Neutrophil (primary cell): ENCODE measurements at regions not wholly inside any gene's neighbourhood (a gene's known extent, or its start where the extent isn't known, plus 50 kb on each side); places are given as distances from the start of the nearest gene placed in this dataset.

ENCODE experiments used
- H3K27ac ChIP-seq: fragments of 200-600 bp; sonication (generic); 2 replicates; pipeline ENCODE4 v1.5.1; 2016; ENCODE audit warnings: mild to moderate bottlenecking, moderate library complexity
- H3K27me3 ChIP-seq: fragments of 200-600 bp; sonication (generic); 2 replicates; pipeline ENCODE4 v1.6.0; 2016; ENCODE audit warnings: mild to moderate bottlenecking
- H3K36me3 ChIP-seq: fragments of 200-600 bp; sonication (generic); 2 replicates; pipeline ENCODE4 v1.5.1; 2017
- H3K4me1 ChIP-seq, 2 experiments: fragments of 200-600 bp in 1 of 2; sonication (generic) in 1 of 2; 1 replicate in 1 of 2; 2 replicates in 1 of 2; pipeline versions ENCODE4 v1.5.1 to v1.6.1; 2013 to 2016; ENCODE audit warnings: low read depth in 1 of 2, low read length in 1 of 2, mild to moderate bottlenecking in 1 of 2, moderate library complexity in 1 of 2; ENCODE audit not compliant: control insufficient read depth in 1 of 2, insufficient read depth in 1 of 2
- H3K4me3 ChIP-seq, 2 experiments: fragments of 200-600 bp in 1 of 2; sonication (generic) in 1 of 2; 1 replicate in 1 of 2; 2 replicates in 1 of 2; pipeline ENCODE4 v1.5.1; 2013 to 2016; ENCODE audit warnings: low read depth in 1 of 2, low read length in 1 of 2, mild to moderate bottlenecking in 1 of 2, moderate library complexity in 1 of 2
- H3K9me3 ChIP-seq: fragments of 200-600 bp; sonication (generic); 2 replicates; pipeline ENCODE4 v1.5.1; 2016
- TF ChIP-seq, protein P1 (sequence below): fragments of 200-600 bp; sonication (generic); IDR thresholded peaks from 2 replicates; pipeline ENCODE4 v1.5.1; 2016; ENCODE audit warnings: antibody characterized with exemption

DNA sequence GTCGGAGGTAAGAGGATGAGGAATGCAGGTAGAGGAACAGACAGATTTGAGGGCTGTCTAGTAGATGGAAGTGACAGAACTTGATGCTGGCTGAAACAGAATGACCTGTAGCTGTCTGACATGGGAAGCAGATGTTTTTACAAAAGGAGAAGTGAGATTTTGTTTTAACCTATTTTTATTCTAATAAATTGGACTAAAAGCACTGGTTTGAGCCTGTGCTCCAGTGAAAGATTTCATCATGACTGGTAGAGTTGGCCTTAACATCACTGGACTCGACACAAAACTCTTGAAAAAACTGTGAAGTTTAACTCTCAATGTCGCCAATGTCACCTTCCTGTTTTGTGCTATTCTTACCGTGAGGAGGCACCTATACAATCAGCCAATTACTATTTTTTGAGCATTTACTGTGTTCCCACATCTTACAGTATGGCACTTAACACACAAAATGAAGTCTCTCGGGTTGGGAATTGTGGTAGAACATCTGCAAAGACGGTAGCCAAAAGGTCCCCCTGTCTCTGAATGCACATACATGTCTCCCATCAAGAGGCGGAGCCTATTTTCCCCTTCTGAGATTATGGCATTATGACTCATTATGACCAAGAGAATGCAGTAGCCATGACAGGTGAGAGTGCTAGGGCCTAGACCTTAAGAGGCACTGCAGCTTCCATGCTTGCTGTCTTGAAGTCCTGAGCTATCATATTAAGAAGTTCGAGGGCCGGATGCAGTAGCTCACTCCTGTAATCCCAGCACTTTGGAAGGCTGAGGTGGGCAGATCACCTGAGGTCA is 93.2 kb downstream of the FOXF2 start:
- no peak overlapping the region for H3K4me3 ChIP-seq
- TF ChIP-seq, protein P1, sequence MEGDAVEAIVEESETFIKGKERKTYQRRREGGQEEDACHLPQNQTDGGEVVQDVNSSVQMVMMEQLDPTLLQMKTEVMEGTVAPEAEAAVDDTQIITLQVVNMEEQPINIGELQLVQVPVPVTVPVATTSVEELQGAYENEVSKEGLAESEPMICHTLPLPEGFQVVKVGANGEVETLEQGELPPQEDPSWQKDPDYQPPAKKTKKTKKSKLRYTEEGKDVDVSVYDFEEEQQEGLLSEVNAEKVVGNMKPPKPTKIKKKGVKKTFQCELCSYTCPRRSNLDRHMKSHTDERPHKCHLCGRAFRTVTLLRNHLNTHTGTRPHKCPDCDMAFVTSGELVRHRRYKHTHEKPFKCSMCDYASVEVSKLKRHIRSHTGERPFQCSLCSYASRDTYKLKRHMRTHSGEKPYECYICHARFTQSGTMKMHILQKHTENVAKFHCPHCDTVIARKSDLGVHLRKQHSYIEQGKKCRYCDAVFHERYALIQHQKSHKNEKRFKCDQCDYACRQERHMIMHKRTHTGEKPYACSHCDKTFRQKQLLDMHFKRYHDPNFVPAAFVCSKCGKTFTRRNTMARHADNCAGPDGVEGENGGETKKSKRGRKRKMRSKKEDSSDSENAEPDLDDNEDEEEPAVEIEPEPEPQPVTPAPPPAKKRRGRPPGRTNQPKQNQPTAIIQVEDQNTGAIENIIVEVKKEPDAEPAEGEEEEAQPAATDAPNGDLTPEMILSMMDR: no peak
- no peaks in the 10 kb centered on the region for H3K36me3 ChIP-seq
- H3K27ac ChIP-seq: no peak overlapping the region
- H3K9me3 ChIP-seq: no peaks in the 10 kb centered on the region
- no peaks in the 10 kb centered on the region for H3K4me1 ChIP-seq
- peaks cover 16% of the 10 kb centered on the region for H3K27me3 ChIP-seq

GRCh38 chr6:1485678-1486077 is 96.3 kb downstream of the FOXF2 start:
- Histone ChIP-seq H3K36me3 (no peaks in the 10 kb centered on the region), H3K27me3 (peaks cover 12% of the 10 kb centered on the region), H3K4me1 (no peaks in the 10 kb centered on the region), H3K9me3 (no peaks in the 10 kb centered on the region), H3K27ac (no peak overlapping the region), H3K4me3 (no peak overlapping the region)
- TF ChIP-seq, protein P1: no peak

DNA sequence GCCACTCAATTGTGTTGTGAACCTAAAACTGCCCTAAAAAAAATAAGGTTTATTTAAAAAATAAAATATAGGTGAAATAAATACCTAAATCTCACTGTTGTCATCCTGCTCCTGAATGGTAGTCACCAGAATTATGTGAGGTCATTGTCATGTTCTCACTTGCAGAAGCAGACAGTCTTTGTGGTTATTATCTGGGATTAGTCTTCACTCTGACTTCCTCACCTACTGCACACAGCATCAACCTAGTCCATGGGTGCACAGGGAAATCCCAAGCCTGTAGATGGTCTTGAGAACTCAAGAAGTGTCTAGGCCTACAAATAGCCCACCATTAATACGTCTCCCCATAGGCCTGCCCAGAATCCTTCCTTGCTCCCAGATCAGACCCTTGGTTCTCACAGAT is 97.0 kb downstream of the FOXF2 start:
- H3K27ac ChIP-seq: no peak overlapping the region
- no peak overlapping the region for H3K4me3 ChIP-seq
- H3K4me1 ChIP-seq: no peaks in the 10 kb centered on the region
- H3K9me3 ChIP-seq: no peaks in the 10 kb centered on the region
- TF ChIP-seq, protein P1: no peak
- H3K27me3 ChIP-seq: peaks cover 12% of the 10 kb centered on the region
- no peaks in the 10 kb centered on the region for H3K36me3 ChIP-seq

DNA sequence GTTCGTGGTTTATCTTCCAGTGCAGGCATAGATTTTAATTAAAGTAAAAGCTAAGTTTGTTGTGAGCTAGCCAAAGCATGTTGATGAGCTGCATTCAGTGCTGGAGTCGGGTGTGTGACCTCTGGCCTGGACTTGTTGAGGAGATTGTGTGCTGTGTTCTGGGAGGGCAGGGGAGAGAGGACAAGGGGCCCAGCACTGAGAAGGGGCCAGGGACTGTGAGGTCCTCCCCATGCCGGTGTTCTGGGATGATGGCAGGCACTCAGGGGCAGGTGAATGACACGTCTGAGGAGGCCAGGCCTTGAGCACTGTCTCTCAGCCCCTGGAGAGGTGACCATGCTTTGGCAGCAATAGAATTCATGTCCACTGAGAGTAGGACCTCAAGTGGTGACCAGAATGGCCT is 97.9 kb downstream of the FOXF2 start:
- Histone ChIP-seq H3K4me1 (no peaks in the 10 kb centered on the region), H3K36me3 (no peaks in the 10 kb centered on the region), H3K4me3 (no peak overlapping the region), H3K27me3 (peaks cover 12% of the 10 kb centered on the region), H3K27ac (no peak overlapping the region), H3K9me3 (no peaks in the 10 kb centered on the region)
- TF ChIP-seq, protein P1: no peak

GRCh38 chr6:1491025-1491424 is 101.6 kb downstream of the FOXF2 start:
- no peaks in the 10 kb centered on the region for H3K9me3 ChIP-seq
- no peaks in the 10 kb centered on the region for H3K27me3 ChIP-seq
- no peak overlapping the region for H3K4me3 ChIP-seq
- no peaks in the 10 kb centered on the region for H3K36me3 ChIP-seq
- H3K4me1 ChIP-seq: no peaks in the 10 kb centered on the region
- H3K27ac ChIP-seq: no peak overlapping the region
- TF ChIP-seq, protein P1: no peak
